CMK (cell line): ENCODE measurements at regions not wholly inside any gene's neighbourhood (a gene's known extent, or its start where the extent isn't known, plus 50 kb on each side); places are given as distances from the start of the nearest gene placed in this dataset.

Experiments used
- DNase-seq: peaks from one replicate; pipeline ENCODE4 v3.0.0-alpha.2; 2010; ENCODE audit warnings: low read depth

DNA sequence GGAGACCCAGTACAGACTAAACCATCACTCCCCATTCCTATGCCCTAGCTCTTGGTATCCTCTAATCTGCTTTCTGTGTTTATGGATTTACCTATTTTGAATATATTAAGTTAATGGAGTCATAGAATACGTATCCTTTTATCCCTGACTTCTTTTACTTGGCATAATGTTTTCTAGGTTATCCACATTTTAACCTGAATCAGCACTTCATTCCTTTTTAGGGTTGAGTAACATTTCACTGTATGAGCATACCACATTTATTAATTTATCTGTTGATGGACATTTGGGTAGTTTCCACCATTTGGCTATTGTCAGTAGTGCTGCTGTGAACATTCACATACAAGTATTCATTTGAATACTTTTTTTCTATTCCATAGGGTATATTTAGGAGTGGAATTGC, 157.3 kb upstream of the CTNNA2 start:
- DNase-seq: no peak

DNA sequence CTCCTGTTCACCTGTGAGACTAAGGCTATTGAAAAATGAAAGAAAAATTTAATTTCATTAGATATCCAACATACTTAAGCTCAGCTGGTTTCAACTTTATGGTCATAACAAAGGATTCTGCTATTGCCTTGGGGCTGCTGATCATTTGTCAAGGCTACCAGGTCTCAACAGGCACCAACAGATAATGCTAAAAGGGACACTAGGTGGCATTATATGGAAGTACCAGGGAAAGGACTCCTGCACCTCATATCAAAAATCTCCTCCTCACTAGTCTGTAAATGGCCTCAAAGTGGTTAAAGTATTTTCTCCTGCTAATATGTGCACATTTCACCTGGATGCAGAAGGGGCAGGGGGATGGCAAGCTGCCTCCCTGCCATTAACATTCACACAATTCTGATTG, 167.9 kb upstream of the REG3A start:
- no peak for DNase-seq

DNA sequence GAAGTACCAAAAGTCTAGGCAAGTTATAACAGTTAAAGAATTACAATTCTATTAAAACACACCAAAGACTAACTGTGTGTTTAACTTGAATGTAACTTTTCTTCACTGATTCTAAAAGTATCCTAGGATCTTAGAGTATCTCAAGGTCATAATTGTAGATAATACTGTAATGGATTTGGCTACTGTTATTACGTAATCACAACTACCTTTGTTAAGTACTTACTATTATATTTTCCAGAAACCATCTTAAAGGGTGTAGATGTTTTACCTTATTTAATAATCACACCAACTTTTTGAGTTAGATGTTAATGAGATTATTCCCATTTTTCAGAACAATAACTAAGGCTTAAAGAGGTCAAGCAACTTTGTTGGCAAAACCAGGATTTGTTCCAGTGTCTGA, 161.3 kb upstream of the REG3A start:
- DNase-seq: no peak

DNA sequence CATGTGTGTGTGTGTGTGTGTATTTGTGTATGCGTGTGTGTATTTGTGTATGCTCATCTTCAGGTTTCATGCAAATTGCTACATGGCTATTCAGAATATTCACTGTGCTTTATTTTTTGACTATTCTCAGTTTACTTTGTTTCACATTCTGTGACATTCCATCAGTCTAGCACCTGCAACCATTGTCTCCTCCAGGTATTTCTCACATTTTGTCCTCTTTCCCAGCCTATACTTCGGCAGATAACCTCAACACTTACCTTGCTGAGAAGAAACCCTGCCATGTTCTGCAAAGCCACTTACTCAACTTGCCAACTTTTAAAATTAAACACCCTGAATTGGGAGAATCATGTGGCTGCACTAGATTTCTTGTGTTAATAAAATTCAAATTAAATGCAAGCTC, 135.4 kb upstream of the REG3A start:
- DNase-seq: no peak

DNA sequence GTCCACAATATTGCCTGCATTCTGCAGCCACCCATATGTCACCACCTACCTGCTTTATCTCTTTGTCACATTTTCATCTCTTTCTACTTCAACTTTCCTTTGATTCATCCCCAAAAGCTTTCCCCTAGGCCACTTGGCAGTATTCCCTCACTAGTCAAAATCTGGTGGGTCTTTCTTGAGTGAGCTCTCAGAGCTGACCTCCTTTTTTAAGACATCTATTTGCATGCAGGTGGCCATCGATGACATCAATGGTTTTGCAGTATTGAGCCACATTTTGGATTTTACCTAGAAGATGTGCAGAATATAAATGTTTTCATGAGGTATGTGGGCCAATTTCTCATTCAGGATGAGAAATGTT, 133.4 kb upstream of the REG3A start:
- DNase-seq: no peak

DNA sequence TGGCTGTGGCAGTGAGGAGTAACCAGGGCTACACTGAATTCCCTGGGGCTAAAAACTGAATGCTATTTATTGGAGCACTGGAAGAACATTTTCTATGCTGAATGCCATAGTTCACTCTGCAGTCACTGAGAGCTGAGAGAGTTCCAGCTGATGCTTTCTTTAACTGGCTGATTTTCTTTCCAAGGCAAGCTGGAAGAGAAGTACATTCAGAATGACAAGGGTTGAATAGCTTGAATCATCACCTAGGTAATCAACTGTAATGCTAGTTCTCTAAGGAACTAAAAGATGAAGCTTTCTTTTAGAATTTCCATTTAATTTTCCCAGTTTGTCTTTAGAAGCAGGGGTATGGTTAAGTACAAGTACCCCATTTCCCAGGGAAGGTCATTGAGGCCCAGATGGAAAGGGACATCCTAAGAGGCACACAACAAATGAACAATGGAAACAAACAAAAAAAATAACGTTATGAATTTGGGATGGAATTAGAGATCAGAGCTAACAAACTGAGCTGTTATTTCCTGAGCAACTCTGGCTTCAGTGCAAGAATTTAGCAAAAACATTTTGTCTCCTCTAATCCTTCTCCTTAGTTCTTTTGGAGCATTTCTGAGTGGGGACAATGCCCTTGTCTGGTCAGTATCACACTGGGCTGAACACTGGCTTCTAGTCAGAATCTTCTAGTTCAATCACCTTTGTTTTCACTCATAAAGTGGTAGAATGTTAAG, 132.8 kb upstream of the REG3A start:
- DNase-seq: no peak

DNA sequence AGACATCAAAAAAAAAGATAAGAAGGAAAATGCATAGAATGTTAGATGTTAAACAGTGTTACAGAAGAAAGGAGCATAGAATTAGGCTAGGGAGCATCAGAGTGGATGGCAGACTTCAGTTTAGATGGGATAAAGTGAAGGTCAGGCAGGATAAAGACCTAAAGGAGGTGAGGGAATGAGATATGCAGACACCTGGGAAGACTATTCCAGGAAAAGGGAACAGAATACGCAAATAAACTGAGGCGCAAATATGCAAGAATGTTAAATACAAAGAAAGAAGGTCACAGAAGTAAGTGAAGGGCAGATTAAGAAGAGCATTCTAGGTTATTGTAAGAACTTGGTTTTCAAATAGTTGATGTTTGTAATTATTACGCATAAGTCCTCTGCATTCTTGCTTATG, 116.3 kb upstream of the REG3A start:
- DNase-seq: no peak

DNA sequence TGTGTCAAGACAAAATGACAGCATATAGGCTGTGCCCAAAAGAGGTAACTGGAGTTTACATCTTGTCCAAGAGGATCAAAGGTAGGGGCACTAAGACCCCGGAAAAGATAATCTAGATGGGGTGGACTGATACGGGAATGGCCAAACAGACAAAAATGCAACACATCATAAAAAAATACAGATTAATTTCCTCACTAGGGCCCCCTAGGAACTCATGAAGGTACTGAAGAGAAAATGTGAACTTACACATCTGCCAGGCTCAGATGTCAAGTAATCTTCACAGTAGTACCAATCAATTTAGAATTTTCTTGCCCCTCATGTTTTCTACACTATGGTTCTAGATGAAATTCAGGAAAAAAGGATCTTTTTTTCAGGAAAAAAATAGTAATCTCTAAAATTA, 115.6 kb upstream of the REG3A start:
- DNase-seq: no peak

DNA sequence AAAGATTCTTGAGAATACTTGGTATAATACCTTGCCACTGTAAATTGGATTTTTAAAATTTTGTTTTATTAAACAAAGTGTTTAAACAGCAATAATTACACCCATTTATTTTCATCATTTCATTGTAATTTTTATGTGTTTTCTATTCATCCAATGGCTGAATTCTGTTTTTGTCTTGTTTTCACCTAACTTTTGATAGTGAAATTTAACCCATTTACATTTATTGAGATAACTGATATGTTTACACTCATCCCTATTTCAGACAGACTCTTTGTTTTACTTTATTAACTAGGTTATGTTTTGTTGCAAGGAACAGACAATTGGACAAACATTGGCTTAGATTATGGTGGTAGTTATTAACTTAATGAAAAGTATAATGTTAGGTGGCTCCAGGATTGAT, 113.1 kb upstream of the REG3A start:
- DNase-seq: no peak

DNA sequence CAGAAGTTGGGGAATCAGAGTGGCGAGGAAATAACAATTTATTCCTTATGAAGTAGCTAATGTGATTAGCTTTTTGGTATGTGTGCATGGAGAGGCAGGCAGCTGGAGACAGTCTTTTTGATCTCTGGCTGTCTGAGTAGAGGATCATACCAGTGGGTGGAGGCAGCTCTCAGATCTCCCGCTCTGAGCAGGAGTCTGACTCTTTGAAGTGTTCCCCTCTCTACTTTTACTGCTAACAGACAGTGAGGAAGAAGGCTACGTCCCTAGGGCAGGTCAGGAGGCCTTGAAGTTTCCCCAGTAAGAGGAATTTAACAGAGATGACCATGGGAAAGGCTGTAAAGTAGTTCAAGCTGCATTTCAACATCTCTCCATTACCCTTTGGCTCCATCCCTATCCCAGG, 111.9 kb upstream of the REG3A start:
- DNase-seq: no peak

DNA sequence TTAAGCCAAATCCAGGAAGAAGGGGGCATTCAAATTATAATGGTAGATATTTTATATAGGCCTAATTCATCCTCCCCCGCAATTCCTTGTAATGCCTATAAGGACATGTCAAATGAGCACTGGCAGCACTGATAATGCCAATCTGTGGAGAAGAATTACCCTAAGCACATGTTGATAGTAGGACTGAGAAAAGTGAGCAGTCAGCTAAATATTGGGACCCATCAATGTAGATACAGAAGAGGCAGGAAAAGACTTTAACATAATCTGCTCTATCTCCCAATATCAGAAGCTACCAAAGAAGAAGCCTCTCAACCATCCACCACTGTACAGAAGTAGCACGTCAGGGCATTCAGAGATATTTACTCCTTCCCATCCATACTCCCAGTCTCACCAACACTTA, 101.3 kb upstream of the REG3A start:
- DNase-seq: no peak

DNA sequence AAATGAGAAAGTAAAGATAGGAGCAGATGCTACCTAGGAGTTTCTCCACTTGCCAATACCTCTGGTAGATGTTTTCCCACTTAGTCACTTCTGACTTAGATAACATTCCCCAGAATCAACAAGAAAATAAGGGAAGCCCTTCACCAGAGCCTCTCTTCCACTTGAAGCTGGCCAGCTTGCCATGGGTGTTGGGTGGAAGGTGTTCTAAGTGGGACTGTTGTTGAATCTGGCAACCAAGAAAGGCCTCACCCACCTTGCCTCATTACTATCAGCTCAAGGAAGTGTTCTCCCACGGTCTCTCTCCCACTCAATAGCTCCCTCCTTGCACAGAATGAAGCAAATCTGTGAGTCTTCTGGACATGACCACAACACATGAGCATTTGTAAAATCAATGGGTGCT, 100.4 kb upstream of the REG3A start:
- no peak for DNase-seq

DNA sequence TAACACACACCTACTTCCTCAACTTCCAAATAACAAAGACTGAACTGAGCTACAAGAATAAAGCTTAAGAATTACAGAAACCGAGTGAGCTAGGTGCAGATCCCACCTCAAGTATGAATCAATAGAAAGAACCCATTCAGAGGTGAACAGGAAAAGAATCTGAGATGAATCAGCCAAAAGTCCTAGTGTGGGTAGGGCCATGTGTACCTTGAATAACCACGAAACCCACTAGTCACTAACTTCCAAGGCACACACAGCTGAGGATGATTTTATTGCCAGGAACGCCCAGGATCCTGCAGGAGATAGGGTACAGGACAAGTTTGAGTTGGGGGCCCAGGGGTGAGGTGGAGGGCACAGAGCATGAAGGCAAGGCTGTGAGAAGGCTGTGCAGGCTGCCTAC, 99.7 kb upstream of the REG3A start:
- DNase-seq: no peak

DNA sequence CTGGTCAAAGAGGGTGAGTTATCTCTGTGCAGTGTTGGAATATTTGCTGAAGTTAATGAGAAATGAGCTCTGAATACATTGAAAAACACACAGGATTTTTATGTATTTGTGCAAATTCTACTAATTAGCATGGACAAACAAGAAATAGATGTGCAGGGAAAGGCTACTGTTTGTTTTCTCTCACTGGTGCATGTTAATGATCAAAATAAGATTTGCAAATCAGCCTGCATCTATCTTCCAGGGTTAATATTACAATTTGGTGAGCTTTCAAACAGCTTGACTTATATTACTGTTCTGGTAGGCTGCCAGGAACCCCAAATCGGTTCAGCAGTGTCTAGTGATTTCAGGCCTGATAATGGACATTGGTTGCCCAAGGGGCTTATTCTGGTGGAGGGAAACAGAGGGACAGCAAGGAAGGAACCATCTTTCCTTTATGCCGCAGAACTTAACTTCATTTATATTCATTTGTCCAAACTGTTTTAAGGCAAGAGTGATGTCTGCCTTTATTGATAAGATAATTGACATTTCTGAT, 93.8 kb upstream of the REG3A start:
- no peak for DNase-seq

DNA sequence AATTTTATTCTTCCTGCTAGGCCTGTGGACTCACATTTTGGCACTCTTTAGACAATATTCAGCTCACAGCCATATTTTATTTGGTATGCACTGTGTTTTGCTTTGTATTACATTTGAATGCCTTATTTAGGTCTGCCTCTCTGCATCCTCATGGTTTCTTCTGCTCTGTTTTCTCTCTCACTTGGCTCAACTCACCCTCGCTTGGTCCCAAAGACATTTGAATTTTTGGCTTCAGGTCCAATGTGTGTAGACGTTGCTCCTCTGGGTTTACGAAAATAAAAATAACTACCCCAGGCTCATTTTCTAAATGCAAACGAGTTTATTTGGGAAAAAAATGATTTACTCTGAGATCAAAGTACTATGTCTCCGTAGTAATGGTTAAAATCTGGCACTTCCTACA, 91.1 kb upstream of the REG3A start:
- no peak for DNase-seq

DNA sequence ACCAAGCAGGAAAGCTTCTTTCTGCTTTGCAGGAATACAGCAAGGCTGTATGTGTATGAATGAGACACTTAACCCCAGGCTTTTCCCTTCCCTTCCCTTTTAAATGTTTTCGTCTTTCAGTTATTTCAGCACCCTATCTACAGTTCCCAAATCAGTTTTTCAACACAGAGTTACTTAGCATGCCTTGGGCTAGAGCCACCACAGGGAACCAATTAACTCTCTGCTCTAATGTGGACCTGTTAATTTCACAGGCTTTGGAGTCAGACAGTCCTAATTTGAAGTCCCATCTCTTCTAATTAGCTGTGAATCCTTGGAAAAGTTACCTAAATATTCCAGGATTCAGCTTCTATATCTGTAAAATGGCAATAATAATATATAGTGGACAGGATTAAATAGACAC, 89.2 kb upstream of the REG3A start:
- DNase-seq: no peak

DNA sequence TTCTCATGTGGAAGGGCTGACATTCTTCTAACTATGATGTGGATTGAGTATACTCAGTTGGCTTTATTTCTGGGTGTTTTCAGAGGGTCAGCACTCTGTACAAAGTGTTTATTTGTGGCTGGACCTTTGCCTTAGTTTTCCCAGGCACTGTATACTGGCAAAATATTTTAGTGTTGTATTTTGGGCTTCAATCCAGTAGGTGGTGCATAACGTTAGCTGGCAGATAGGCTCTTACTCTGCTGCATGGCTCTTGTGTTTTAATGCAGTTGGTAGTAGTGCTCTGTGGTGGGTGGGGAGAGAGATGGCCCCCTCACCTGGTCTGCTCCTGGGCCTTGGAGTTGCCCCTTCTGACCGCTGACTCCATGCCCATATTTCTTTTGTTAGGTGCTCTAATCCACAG, 75.6 kb upstream of the REG3A start:
- DNase-seq: no peak

DNA sequence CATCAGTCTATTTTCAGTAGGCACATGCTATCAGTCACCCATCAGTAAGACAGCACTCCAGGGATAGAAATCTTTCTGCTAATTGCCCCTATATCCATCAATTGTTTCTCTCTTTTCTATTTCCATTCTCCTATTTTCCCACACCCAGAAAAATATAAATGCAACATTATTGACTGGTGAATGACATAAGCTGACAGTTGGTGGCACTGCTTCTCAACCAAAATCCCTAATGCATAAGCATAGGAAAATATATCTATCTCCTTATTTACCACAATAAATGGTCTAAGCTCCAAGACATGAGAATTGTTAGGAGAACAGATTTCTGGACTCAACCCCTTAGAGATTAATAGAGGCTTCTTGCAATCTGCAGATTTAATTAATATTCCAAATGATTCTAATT, 64.0 kb upstream of the REG3A start:
- no peak for DNase-seq

DNA sequence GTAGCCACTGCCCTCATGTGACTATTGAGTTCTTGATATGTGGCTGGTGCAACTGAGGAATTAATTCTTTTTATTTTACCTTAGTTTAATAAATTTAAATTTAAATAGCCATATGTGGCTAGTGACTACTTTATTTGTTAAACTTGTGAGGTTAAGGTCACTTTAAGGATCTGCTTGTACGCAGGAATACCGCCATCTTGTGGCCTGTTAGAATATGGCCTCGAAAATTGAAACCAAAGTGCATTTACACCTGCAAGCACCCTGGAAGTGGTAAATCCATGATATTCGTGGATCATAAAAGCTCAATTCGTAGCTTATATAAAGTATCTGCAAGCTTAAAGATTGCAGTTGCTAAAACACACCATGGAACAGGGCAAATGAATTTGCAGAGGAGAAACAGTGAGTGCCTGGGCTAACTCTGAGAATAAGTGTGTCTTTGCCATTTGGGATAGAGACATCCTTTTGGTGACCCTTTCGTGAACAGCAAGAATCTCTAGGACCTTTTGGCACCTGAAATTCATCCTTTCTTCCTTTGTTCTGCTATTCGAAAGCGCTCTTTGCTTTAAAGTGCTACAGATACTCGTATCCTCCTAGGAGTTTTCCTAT, 59.9 kb upstream of the REG3A start:
- DNase-seq: peak; percentile 27

DNA sequence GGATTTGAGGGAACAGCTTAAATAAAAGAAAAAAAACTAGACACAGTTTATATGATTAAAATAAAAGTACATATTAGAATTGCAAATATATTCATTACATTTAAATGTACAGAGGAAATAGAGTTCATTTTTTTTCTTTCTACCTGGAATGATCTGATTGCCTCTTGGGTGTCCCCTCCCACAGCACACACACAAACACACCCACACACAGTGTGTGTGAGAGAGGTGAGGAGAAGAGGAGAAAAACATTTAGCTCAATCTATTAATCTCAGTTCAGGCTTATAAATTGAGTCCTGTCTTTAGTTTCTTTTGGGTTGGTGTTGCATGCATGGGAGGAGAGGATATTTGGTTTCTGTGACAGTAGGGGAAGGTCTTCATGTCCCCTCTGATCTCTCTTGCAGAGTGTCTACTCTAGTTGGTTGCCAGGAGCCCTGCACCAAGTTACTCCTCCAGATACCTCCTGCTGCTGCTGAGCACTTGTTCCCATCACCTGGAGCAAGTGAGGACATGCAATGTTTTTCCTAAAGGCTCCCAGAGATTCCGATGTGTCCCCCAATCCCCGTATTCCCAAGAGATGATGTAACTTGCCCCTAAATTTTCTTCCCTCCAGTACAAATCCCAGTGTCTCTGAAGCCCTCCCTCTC, 50.8 kb upstream of the REG3A start:
- no peak for DNase-seq
